ENCODE measurements at regions not wholly inside any gene's neighbourhood (a gene's known extent, or its start where the extent isn't known, plus 50 kb on each side); places are given as distances from the start of the nearest gene placed in this dataset.

GRCh38 chr9:4921449-4921848, 63.6 kb upstream of the JAK2 start:
- TF ChIP-seq POLR2A (IDR thresholded peaks at IDR 0.05), result no peak
- no peak for TF ChIP-seq CTCF (IDR thresholded peaks at IDR 0.05)
